ENCODE measurements at regions not wholly inside any gene's neighbourhood (a gene's known extent, or its start where the extent isn't known, plus 50 kb on each side); places are given as distances from the start of the nearest gene placed in this dataset.

DNA sequence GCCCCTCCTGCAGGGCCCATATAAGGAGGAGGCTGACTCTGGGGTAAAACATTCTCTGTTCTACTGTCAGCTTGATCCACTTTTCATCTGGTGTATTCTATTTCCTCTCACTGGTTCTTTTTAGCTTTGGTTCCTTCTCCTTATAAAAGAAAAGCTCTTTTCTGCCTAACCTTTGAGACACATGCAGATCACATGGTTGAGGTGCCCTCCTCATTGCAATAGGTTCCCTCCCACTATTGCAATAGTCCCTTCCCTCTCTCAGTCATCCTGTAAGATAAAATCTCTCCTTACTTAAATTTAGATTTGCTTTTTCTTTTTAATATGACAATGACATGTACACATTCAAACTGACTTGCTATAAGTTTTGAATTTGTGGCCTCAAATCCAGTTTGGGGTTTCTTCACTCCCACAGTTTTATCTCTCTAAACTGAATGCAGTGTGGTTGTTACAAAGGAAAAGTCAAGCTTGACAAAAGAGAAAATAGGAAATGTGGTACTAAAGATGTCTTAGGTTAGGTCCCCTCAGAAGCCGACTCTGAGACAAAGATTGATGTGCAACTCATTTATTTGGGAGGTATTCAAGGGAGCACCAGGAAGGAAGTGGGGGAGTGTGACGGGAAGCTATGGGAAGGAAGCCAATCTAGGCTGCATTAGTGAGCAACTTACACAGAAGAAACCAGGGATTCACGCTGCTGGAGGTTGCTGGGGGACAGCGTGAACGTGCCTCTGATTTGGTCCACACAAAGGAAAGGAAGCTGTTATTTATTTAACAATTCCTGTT, 127.6 kb upstream of the LINC00305 start:
- DNase-seq: no peak

DNA sequence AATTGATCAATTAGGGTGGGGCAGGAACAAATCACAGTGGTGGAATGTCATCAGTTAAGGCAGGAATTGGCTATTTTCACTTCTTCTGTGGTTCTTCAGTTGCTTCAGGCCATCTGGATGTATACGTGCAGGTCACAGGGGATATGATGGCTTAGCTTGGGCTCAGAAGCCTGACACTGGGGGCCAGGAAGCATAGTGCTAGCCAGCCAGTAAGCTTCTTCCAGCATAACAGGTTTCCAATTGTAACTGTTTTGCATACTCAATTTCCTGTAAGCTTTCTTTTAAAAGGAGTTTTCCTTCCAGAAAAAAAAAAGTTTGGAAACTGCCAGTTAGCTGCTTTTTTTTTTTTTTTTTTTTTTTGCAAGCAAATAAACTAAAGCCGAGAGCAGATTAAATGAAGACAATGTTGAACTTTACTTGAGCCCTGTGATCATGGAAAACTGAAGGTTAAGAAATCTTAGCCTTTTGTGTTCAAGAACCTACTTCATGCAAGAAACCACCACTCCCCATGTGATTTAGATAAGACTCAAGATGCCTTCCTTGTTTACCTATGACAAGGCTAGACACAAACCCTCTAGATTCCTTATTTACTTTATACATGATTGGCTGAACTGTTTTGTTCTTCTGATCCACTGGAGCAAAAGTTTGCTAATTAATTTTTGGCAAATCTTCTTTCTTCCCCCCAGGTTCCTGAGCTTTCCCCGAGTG, 126.9 kb upstream of the LINC00305 start:
- no peak for DNase-seq

DNA sequence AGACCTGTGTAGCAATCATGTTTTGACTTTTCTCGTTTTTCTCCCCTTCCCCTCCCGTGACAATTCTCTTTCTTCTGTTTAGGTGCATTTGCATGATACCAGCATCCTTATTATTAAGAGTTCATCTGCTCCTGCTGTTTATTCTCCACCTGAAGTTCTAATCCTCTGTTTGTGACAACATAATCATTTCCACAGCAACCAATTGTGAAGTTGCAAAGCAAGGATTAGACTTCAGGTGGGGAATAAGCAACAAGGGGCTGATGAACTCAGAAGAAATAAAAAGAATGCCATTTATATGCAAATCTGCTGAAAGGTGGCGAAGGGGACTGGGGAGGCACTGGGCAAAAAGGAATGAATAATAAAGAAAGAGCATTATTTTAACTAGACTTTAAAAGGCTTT, 124.8 kb upstream of the LINC00305 start:
- no peak for DNase-seq

DNA sequence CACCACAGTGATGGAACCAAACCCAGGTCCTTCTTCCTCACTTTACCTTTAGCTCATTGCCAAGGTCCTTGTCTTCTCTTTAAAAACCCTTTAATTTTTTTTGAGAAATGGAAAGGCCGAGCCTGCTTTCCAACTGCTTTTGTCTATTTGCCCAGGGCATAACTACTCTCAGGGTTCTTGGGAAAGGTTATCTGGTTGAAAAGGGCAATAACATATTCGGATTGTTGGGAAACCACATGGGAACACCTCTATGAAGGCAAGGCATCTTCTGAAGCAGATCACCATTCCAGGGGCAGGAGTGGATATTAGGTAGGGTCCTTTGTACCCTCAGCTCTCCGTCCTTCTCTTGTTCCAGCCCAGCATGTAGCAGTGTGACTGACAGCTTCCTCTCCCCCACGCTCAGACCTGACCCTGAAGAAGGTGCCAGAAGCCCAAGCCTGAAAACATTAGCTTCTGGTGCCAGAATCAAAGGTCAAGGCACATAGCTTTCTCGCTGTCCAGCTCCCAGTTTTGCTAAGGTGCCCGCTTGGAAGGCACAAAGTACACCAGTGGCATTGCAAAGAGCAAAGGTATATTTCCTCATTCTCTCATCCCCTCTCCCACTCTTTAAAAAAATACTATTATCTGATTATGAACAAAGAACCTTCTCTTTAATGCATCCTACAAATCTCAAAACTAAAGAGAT, 123.2 kb upstream of the LINC00305 start:
- DNase-seq: no peak

DNA sequence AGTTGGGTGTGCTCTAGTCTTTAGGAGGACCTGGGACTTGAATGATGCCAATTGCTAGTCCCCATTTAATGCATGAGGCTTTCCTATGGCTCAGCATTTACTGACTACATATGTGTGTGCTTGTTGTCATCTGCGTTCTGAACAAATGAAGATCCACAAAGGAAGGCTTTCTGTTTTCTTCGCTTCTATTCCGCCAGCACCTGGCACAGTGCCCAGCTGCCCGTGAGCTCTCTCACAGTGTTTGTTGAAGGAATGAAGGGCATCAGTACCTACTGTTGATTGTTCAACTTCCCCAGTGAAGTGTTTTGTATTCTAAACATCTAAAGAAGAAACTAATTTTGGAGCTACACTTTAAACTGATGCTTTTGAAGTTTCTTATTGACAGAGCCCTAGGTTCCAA, 122.4 kb upstream of the LINC00305 start:
- no peak for DNase-seq

DNA sequence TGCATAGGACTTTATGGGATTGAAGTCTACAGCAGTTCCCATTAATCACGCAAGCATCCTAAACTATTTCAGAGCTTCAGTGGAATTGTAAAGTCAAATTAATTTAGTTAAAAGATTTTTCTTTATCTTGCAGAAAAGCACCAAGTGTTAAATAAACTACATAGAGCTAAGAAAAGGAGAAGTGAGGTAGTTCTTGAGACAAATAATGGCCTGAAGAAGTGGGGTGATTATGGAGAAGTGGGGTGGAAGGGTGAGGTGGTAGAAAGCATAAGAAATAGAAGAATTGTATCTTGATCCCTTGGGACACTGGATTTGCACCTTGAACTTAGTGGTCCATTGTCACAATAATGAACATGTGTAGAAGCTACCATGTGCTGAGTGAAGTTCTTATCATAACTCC, 121.7 kb upstream of the LINC00305 start:
- DNase-seq: no peak

DNA sequence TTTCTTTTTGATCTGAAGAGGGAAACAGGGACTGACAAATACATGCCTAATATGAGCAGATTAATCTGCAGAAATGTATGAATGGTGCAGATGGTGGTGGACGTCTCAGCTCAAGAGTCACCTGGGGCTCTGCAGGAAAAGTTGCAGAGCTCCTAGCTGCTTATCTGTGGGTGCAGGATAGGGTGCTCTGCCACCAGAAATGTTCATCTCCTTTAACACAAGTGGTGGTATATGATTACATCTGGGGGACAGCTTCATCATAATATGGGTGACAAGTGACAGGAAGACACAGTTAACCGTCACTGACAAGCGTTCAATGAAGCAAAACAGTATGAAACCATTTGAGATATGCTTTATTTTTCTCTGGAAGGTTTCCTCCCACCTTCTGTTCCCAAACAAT, 121.2 kb upstream of the LINC00305 start:
- DNase-seq: no peak

DNA sequence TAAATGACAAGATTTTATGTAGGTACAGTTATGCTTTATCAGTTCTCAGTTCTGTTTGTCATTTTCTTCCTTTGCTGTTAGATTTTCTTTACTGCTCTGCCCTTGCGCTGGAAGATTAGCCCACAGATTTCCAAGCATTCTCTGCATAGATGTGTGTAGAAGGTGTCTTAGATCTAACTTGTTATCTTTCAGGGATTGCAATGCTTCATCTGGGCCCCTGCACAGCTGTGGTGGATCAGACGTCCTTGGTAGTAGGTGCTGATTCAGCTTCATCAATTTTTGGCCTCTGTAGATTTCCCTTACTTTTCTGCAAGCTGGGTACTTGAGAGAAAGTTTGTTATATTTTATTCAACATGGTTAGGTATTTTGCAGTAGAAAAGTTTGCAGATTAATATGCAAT, 115.3 kb upstream of the LINC00305 start:
- no peak for DNase-seq

DNA sequence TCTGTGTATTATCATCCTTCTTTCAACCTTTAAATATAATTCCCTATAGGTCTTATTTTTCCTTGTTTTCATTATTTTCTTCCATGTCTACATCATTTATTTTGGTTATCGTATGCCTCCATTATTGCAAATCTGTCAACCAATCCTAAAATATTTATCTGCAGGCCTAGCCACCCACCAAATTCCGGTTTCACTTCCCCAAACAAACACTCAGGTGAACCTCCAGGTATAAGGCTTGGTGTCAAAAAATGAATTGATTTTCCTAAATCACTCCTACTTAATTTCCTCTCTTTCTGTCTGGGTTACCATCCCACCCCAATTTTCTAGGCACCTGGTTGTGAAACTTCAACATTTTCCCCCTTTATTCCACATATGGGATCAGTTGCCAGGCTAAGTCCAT, 111.9 kb upstream of the LINC00305 start:
- no peak for DNase-seq

DNA sequence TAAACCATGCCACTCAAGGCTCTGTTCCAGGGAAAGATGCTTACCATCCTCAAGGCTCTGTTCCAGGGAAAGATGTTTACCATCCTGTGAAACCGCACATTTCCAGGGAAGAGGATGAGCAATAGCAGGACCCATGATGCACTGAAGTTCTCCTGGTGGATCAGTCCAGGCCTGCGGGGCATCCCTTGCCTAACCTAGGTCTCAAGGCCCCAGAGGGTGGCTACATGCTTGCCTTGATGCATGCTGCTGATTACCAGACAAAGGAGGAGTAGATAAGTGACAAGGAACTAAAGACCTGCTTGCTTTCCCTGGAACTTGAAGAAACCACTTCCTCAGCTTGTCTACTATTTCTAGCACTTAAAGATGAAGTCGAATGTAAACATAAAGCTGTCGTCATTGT, 111.0 kb upstream of the LINC00305 start:
- DNase-seq: no peak

DNA sequence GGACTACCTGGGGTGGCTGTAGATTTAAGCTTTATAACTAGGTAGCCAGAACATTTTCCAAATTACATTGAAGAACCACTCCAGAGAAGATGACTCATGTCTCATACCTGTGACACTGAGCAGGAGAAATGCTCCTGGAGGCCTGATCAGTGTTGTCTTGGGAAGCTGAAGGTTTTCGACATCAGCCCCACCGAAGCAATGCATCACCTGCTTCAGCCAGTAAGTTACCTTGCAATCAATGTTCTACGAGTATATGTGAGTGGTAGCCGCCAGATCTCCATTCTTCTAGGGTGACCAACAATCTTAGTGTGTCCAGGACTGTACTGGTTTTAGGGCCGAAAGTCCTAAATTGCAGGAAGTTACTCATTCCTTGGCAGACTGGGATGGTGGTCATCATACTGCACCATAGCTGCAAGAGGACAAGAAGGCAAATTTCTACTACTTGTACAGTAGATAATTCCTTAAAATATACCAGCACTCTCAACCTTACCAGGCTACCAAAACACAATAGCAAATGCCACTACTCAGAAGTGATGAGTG, 109.3 kb upstream of the LINC00305 start:
- DNase-seq: no peak

DNA sequence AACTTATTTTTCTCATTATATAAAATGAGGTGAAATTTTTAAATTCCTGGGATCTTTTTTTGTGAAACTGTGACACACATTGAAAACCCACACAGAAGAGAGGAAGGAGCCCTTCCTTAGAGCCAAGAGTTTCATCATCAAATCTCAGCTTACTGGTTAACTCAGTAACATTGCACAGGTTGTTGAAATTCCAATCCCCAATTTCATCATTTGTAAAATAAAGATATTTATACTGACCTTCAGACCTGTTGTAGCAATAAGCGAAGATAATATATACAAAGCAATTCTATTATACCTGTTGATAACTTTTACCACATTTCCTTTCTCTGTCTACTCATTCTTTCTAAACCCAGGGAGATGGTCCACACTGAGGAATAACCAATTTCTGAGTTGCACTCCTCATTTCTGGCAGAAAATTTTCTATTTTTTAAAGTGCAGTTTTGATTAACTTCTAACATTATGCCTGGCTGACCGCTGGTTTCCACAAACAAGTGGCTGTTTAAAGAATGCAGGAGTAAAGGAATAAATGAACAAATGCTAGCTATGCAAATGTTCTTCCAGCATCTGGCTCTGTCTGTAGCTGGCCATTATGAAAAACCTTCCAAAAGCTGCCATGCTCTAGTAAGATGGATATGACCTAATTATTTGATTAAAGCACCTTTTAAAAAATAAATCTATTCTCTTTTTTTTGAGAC, 105.7 kb upstream of the LINC00305 start:
- no peak for DNase-seq

DNA sequence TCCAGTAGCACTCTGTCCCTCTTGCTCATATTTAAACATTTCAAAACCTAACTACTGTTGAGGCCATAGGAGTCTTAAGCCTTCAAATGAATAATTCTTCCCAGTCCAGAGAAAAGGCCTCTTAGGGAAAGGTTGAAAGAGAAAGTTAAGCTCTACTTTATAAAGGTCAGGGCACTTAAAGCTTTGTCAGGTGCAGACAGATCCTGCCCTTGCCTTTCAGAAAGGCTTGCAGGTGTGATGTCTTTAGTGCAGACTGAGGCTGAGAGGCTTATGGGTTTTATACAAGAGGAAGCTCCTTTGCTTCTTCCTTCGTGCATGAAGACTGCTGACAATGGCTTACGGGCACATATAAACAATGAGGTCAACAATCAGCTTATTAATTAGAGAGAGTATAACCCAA, 105.0 kb upstream of the LINC00305 start:
- no peak for DNase-seq

DNA sequence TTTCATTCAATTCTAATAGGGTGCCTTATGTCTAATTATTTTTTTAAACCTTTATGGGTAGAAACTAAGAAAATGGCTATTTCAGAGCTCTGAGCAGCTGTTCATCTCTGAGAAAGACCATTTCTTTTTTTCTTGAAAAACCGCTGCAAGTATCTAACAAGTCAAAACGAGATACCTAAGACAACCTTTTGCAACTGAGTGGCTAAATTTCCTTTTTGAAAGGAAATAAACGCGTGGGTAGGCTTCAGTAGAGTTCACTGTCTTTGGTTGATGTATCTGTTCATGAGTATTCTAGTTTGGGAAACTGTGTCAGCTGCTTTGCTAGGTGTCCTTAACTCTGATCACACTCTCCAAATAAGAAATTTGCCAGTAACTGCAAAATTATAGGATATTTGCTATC, 104.3 kb upstream of the LINC00305 start:
- no peak for DNase-seq

DNA sequence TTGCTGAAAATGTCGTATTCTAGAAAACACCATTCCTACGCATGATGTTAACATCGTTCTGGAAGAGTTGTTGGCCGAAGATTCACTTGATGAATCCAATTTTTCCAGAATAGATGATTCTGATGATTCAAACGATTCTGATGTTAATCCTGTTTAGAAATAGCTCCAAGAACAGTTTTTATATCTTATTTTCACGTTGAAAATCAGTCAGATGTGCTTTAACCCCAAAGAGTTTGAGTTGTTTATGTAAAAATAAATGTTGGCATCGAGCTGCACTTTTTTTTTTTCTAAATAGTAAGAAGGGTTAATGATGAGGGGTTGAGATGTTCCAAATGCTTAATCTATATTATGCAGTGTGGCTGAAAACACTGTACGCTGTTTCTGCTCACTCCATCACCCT, 99.9 kb upstream of the LINC00305 start:
- DNase-seq: no peak

DNA sequence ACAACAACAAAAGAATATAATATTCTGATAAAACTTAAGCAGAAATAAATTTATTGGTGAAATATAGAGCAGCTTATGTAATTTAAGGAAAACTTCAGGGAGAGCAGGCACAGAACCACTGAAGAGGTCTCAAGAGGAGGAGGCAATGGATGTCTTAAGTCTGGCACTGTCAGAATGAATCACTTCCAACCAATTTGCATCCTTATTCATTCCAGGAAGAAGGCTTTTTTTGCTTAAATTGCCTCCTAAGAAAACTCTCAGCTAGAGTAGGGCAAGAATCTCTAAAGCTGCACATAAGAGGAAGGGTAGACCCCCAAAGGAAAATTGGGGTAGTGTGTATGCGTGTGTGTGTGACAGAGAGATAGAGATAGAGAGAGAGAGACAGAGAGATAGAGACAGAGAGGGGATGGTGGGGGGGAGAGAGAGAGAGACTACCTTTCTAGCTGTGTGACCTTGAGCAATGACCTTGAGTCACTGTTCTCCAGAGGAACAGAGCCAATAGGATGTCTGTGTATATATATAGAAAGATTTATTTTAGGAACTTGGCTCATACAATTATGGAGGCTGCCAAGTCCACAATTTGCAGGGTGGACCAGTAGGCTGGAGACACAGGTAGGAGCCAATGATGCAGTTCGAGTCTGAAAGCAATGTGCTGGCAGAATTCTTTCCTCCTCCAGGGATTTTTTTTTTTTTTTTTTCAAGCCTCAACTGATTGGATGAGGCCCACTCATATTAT, 96.4 kb upstream of the LINC00305 start:
- no peak for DNase-seq

DNA sequence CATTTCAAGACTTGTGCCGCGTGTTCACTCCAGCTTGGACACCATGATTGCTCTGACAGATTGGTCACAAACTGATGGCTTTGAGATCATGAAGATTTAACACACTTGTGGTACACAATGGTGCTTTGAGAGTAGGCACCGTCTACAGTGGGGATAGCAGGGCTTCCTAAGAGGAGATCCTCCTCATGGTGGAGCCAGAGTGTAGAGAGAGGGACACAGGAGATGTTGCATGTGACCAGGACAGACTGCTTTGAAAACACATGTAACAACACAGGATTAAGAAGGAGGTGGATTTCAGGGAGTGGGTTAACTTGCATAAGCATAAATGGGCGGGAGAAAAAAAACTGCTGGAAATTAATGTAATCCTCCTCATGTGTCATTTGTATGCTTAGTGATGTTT, 95.7 kb upstream of the LINC00305 start:
- no peak for DNase-seq

DNA sequence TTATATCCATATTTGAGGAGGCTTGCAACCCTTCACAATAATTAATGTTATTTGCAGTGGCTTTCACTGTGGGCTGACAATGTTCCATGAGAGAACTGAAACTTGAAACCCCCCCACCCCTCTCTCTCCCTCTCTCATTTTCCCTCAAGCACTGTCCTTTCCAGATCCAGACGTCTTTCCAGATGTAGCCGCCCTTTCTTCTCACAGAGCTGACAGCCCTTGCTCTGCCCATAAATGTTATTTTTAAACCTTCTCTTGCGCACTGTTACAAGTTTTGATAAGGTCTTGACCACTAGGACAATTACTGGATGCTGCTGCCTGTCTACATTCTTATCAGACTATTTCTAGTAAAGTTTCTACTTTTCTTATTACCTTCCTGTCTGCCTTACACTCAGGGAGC, 91.4 kb upstream of the LINC00305 start:
- DNase-seq: no peak

DNA sequence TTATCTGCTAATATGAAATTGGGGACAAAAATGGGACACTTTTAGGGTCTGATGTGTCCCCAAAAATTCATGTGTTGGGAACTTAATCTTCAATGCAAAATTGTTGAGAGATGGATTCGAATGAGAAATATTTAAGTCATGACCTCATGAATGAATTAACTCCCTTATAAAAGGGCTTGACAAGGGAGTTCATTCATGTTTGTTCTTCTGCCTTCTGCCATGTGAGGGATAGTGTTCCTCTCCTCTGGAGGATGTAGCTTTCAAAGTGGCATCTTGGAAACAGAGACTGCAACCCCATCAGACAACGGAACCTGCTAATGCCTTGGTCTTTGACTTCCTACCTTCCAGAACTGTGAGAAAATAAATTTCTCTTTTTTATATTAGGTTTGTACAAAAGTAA, 89.2 kb upstream of the LINC00305 start:
- DNase-seq: no peak

DNA sequence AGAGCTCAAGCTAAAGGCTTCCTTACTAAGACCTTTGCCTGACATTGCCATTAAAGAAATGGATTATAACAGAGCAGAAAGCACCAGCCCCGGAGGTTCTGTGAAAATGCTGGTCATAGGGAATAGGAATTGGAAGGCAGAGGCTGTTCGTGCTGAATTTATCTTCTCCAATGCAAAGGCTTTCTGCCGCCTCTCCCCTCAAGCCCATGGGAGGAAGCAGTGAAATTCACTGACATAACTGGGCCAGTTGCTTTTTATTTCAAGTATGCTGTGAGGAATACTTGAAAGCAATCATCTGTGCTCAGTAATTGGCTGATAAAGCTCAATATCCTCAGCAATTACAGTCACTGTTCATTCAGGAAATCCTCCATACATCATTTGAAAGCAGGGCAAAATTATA, 85.4 kb upstream of the LINC00305 start:
- no peak for DNase-seq

DNA sequence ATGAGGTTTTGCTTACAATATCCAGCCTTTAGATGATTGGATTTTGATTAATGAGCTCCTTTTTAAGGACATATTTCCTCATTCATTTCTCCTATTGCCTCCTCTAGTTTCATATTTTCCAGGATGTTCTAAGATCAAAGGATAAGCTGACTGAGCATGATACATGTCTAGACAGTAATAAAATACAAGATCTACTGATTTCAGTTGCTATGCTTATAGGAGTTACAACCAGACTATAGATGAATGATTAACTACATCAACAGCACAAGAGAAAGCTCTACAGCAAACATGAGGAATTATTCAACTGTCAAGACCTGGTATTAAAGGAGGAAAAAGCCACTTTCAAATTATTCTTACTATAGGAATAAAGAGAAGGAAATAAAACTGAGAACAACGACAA, 85.0 kb upstream of the LINC00305 start:
- no peak for DNase-seq

DNA sequence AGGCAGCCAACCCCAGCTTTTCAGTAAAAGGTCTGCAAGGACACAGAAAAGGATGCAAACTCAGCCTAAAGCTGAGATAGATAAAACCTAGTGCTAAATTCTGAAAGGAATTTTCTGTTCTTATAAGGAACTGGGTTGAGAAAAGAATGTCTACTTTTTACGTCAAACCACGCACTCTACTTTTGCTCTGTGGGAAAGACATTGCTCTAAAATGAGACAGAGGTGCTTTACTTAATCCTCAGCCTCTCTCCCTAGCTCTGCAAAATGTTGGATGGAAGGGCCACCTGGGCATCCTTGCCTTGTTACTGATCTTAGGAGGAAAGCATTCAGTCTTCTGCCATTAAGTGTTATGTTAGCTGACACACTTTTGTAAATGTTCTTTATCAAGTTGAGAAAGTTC, 72.1 kb upstream of the LINC00305 start:
- DNase-seq: no peak

DNA sequence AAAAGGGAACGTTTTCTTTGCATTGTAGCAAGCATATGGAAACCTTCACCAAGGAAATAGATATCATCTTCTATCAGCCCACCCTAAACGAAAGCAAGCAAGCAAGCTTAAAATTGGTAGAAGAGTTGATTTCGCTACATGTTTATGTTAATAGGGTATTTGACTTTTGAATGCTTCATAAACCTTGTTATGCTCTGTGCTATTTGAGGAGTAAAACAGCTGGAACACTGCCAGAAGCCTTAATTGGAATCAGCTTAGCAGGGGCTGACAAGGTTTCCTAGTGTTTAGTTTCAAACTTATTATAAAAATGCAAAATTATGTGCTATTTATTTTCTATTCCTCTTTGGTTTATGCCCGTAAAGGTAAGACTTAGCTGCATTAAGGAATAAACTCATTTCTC, 70.6 kb upstream of the LINC00305 start:
- no peak for DNase-seq
